ENCODE measurements at regions not wholly inside any gene's neighbourhood (a gene's known extent, or its start where the extent isn't known, plus 50 kb on each side); places are given as distances from the start of the nearest gene placed in this dataset.

GRCh38 chr13:89650226-89650625 lies 1697.3 kb upstream of the MIR17HG start:
- no peak for TF ChIP-seq NR2C2 (CRISPR knock-in tag; IDR thresholded peaks at IDR 0.05)
- no peak for TF ChIP-seq CTCF (IDR thresholded peaks at IDR 0.05)
- no peak for TF ChIP-seq SP1 (CRISPR knock-in tag; conservative IDR thresholded peaks at IDR 0.05)
